GM23338 (cell line): ENCODE measurements at regions not wholly inside any gene's neighbourhood (a gene's known extent, or its start where the extent isn't known, plus 50 kb on each side); places are given as distances from the start of the nearest gene placed in this dataset.

Experiments used
- ATAC-seq: fragments of 200-7000 bp; cut with Tn5 transposase; 3 replicates; pipeline ENCODE4 v1.9.1; 2020
- DNase-seq: peaks from one replicate; pipeline ENCODE4 v3.0.0-alpha.2; 2015; ENCODE audit warnings: low spot score
- H2AFZ ChIP-seq: fragments of 200-600 bp; sonication (generic); 2 replicates; pipeline ENCODE4 v1.8.0; 2016; ENCODE audit warnings: antibody characterized with exemption, mild to moderate bottlenecking, moderate library complexity
- H3F3A ChIP-seq: fragments of 200-600 bp; sonication (generic); replicated peaks from 2 replicates; pipeline ENCODE4 v1.8.0; 2017; ENCODE audit warnings: antibody characterized with exemption, mixed run types, low read depth
- H3K27ac ChIP-seq: fragments of 200-600 bp; sonication (generic); 2 replicates; pipeline ENCODE4 v1.6.1; 2016; ENCODE audit warnings: low read depth
- H3K27me3 ChIP-seq: fragments of 200-600 bp; sonication (generic); 2 replicates; pipeline ENCODE4 v1.8.0; 2016; ENCODE audit warnings: mild to moderate bottlenecking, mixed run types, moderate library complexity; ENCODE audit not compliant: insufficient read depth
- H3K36me3 ChIP-seq: fragments of 200-600 bp; sonication (generic); 2 replicates; pipeline ENCODE4 v1.8.0; 2016; ENCODE audit warnings: mild to moderate bottlenecking; ENCODE audit not compliant: insufficient read depth
- H3K4me1 ChIP-seq: fragments of 200-600 bp; sonication (generic); 2 replicates; pipeline ENCODE4 v1.8.0; 2016; ENCODE audit warnings: mild to moderate bottlenecking, moderate library complexity; ENCODE audit not compliant: insufficient read depth
- H3K4me2 ChIP-seq: fragments of 200-600 bp; sonication (generic); 2 replicates; pipeline ENCODE4 v1.7.1; 2017; ENCODE audit warnings: mixed run types
- H3K4me3 ChIP-seq: fragments of 200-600 bp; sonication (generic); 2 replicates; pipeline ENCODE4 v1.6.1; 2016; ENCODE audit warnings: mixed run types
- H3K79me2 ChIP-seq: fragments of 200-600 bp; sonication (generic); replicated peaks from 2 replicates; pipeline ENCODE4 v1.8.0; 2017; ENCODE audit warnings: mild to moderate bottlenecking; ENCODE audit not compliant: insufficient read depth
- H3K9me2 ChIP-seq: fragments of 200-600 bp; sonication (generic); 2 replicates; pipeline ENCODE4 v1.8.0; 2017; ENCODE audit not compliant: insufficient read depth
- H4K20me1 ChIP-seq: fragments of 200-600 bp; sonication (generic); replicated peaks from 2 replicates; pipeline ENCODE4 v1.8.0; 2017; ENCODE audit warnings: mild to moderate bottlenecking; ENCODE audit not compliant: insufficient read depth
- H3K27ac Mint-ChIP-seq: 2 replicates; pipeline ENCODE4 v1.8.0; 2020; ENCODE audit warnings: inconsistent platforms, mild to moderate bottlenecking, moderate library complexity, mixed read lengths
- H3K27me3 Mint-ChIP-seq: 3 replicates; pipeline ENCODE4 v1.8.0; 2022; ENCODE audit warnings: low read depth, mild to moderate bottlenecking, moderate library complexity, mixed read lengths, inconsistent platforms; ENCODE audit not compliant: insufficient read depth, poor library complexity
- H3K36me3 Mint-ChIP-seq: 3 replicates; pipeline ENCODE4 v1.8.0; 2021; ENCODE audit warnings: low read depth, mild to moderate bottlenecking, inconsistent platforms, moderate library complexity, mixed read lengths
- H3K4me1 Mint-ChIP-seq: 3 replicates; pipeline ENCODE4 v1.8.0; 2020; ENCODE audit warnings: mild to moderate bottlenecking, inconsistent platforms, mixed read lengths
- H3K4me3 Mint-ChIP-seq: 3 replicates; pipeline ENCODE4 v1.8.0; 2021; ENCODE audit warnings: moderate library complexity, mild to moderate bottlenecking, inconsistent platforms, mixed read lengths
- H3K9me3 Mint-ChIP-seq: 3 replicates; pipeline ENCODE4 v1.8.0; 2020; ENCODE audit warnings: moderate library complexity, mild to moderate bottlenecking, inconsistent platforms, mixed read lengths
- CREB1 ChIP-seq: fragments of 250-450 bp; sonication (Bioruptor Pico); IDR thresholded peaks from 2 replicates; pipeline ENCODE4 v1.5.0; 2020; ENCODE audit warnings: low read depth, mild to moderate bottlenecking, moderate library complexity
- CTCF ChIP-seq, 2 experiments: fragments of 200-600 bp in 1 of 2; sonication (generic) in 1 of 2; conservative IDR thresholded peaks; 2 replicates each; pipeline versions ENCODE4 v1.5.1 to v1.6.1; 2016 to 2017; ENCODE audit warnings: antibody characterized with exemption in 2 of 2, low read depth in 2 of 2, mild to moderate bottlenecking in 2 of 2, moderate library complexity in 1 of 2
- ETS1 ChIP-seq: IDR thresholded peaks from 2 replicates; pipeline ENCODE4 v1.6.1; 2016; ENCODE audit warnings: antibody characterized with exemption
- EZH2 ChIP-seq: fragments of 200-600 bp; sonication (generic); IDR thresholded peaks from one replicate; pipeline ENCODE4 v1.8.0; 2017; ENCODE audit warnings: antibody characterized with exemption, mild to moderate bottlenecking, low read depth; ENCODE audit not compliant: unreplicated experiment
- EZH2phosphoT487 ChIP-seq: fragments of 200-600 bp; sonication (generic); IDR thresholded peaks from one replicate; pipeline ENCODE4 v1.8.1; 2018; ENCODE audit warnings: antibody characterized with exemption; ENCODE audit not compliant: unreplicated experiment
- JUNB ChIP-seq: IDR thresholded peaks from one replicate; pipeline ENCODE4 v1.6.1; 2016; ENCODE audit warnings: antibody characterized with exemption; ENCODE audit not compliant: unreplicated experiment
- NANOG ChIP-seq: IDR thresholded peaks from 2 replicates; pipeline ENCODE4 v1.6.1; 2016; ENCODE audit warnings: antibody characterized with exemption, borderline replicate concordance
- POLR2AphosphoS5 ChIP-seq: IDR thresholded peaks from 2 replicates; pipeline ENCODE4 v1.6.1; 2016; ENCODE audit warnings: antibody characterized with exemption, low read depth
- REST ChIP-seq: IDR thresholded peaks from one replicate; pipeline ENCODE4 v1.6.1; 2018; ENCODE audit warnings: antibody characterized with exemption; ENCODE audit not compliant: unreplicated experiment
- STAT1 ChIP-seq: IDR thresholded peaks from one replicate; pipeline ENCODE4 v1.6.1; 2016; ENCODE audit warnings: antibody characterized with exemption; ENCODE audit not compliant: unreplicated experiment
- ZNF114 ChIP-seq: fragments of 250-450 bp; sonication (Bioruptor Pico); IDR thresholded peaks from 2 replicates; pipeline ENCODE4 v1.5.0; 2020; ENCODE audit warnings: mild to moderate bottlenecking, moderate library complexity
- ZNF331 ChIP-seq: fragments of 250-450 bp; sonication (Bioruptor Pico); IDR thresholded peaks from 2 replicates; pipeline ENCODE4 v1.5.0; 2020; ENCODE audit warnings: low read depth, mild to moderate bottlenecking, moderate library complexity
- ZNF462 ChIP-seq: fragments of 250-450 bp; sonication (Bioruptor Pico); IDR thresholded peaks from 2 replicates; pipeline ENCODE4 v1.5.0; 2020; ENCODE audit warnings: mild to moderate bottlenecking, moderate library complexity

- H3K79me2 ChIP-seq: no peaks in the 10 kb centered on the region
- H3K27ac ChIP-seq: no peak overlapping the region
- no peaks in the 10 kb centered on the region for H3K36me3 ChIP-seq
- H3K9me2 ChIP-seq: no peaks in the 10 kb centered on the region
- H3F3A ChIP-seq: no peaks in the 10 kb centered on the region
- no peak overlapping the region for H3K4me3 Mint-ChIP-seq
- no peak overlapping the region for H3K27ac Mint-ChIP-seq
- H3K36me3 Mint-ChIP-seq: no peaks in the 10 kb centered on the region
- no peak for TF ChIP-seq ZNF331
- no peak for TF ChIP-seq EZH2
- no peak for TF ChIP-seq ETS1
- TF ChIP-seq EZH2phosphoT487: no peak
- TF ChIP-seq ZNF462: no peak
- no peak for TF ChIP-seq REST
- no peak for TF ChIP-seq JUNB
- TF ChIP-seq POLR2AphosphoS5: no peak
- TF ChIP-seq CTCF (conservative IDR thresholded peaks at IDR 0.05; ENCODE audit: low read depth in 2 of 2): no peak
- no peak for TF ChIP-seq NANOG
- no peak for TF ChIP-seq CREB1
- TF ChIP-seq ZNF114 (CRISPR knock-in tag): no peak
- no peak for TF ChIP-seq STAT1
- no peak overlapping the region for H3K4me2 ChIP-seq
- H3K9me3 Mint-ChIP-seq: no peaks in the 10 kb centered on the region
- DNase-seq (no peak), ATAC-seq (no peak)
- peaks cover 4% of the 10 kb centered on the region for H3K27me3 Mint-ChIP-seq
- H3K4me1 ChIP-seq: peaks cover 4% of the 10 kb centered on the region; the same call in 1 of the 2 replicates
- no peaks in the 10 kb centered on the region for H3K27me3 ChIP-seq
- H3K4me1 Mint-ChIP-seq: peaks cover 3% of the 10 kb centered on the region; the same call in 2 of the 3 replicates
- H4K20me1 ChIP-seq: no peaks in the 10 kb centered on the region
- no peak overlapping the region for H2AFZ ChIP-seq
- no peak overlapping the region for H3K4me3 ChIP-seq
Observed at GRCh38 chr15:56857828-56858227, 60.6 kb upstream of the TCF12 start.
